Activated CD4-positive, CD25-positive, alpha-beta regulatory T cell treated with anti-CD3 and anti-CD28 coated beads, Interleukin-2, amount 50 U/mL, for 24 hours (primary cell): ENCODE measurements at regions not wholly inside any gene's neighbourhood (a gene's known extent, or its start where the extent isn't known, plus 50 kb on each side); places are given as distances from the start of the nearest gene placed in this dataset.

ENCODE experiments used
- ATAC-seq, 2 donors: fragments of 150-1000 bp; cut with Tn5 transposase; one replicate each; pipeline ENCODE4 v1.10.0; 2021; ENCODE audit warnings: mild to moderate bottlenecking in 1 of 2, moderate library complexity in 1 of 2

DNA sequence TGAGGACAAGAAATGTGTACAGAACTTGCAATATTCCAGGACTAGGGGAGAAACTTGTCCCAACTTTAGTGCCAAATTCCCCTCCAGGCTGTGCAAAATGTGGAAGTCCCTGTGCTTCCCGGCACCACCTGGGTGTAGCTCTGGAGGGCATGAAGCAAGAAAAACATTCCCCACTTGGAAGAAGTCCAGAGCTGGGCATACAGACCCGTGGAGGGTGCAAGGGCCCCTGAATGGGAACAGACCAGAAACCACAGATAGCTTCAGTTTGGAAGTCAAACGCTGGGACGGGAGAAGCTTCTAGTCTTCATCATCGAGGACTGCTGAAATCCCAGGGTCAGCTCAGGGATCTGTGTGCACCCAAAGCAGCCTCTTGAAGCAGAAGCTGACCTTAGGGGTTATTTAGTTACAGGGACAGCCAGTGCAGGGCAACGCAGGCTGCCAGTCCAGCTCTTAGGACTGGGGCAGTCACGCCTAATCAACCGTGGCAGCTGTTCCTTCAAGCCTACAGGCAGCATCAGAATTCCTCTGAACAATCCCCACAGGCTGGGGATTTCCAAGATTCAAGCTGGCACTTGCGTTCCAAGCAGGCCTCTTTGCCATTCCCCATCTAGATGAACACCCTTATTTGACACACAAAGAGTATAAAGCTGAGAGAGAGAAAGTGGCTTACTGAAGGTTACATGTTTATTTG lies 269.4 kb downstream of the LOXHD1 start:
- no peak for ATAC-seq

DNA sequence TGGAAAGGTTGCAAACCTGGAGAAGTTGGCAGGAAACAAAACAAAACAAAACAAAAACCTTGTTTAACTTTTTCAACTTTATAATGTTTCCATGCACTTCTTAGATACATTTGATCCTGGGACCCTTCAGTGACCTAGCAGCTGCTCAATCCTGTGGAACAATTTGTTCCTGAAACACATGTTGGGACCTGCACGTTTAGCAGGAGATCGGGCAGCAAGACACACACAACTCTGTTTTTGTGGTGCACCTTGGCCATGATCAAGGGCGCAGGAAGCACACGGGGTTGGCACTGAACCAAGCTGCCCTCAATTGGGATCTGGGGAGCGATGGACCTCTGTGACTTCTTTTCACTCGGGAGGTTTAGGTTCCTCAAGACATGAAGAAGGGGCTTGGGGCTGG lies 268.7 kb downstream of the LOXHD1 start:
- no peak for ATAC-seq

DNA sequence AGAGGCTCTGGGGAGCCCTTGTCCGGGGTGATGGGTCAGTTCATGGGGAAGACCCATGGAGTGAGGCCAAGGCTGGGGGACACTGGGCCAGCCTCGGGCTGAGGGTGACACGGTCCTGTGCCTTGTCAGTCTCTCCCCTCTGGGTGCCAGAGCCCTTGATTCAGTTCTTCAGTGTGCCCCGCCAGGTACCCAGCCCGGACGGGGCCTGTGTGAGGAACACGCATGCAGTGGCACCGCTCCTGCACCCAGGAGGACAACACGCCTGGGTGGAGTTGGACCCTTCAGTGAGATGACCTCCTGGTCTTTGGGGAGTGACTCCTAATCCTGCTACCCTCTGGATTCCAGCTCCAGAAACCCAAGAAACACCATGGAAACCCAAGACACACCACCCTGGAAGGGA lies 264.4 kb downstream of the LOXHD1 start:
- no peak for ATAC-seq

DNA sequence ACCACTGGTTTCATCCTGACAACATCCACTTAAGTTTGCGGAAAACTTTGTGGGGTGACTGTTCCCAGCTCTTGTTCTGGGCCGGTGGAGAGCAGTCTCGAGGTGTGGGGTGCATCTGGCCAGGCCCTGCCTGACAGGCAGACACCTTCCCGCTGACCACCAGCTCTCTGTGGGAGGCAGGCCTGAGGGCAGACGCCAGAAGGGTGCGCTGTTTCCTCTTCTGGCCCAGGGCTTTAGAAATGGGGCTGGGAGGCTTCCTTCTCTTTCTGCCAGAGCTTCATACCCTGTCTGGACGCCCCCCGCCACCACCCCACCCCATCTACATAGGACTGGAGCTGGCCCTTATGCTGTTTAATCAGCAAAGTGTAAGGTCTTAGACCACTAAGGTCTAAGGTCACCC lies 263.8 kb downstream of the LOXHD1 start:
- ATAC-seq = no peak

DNA sequence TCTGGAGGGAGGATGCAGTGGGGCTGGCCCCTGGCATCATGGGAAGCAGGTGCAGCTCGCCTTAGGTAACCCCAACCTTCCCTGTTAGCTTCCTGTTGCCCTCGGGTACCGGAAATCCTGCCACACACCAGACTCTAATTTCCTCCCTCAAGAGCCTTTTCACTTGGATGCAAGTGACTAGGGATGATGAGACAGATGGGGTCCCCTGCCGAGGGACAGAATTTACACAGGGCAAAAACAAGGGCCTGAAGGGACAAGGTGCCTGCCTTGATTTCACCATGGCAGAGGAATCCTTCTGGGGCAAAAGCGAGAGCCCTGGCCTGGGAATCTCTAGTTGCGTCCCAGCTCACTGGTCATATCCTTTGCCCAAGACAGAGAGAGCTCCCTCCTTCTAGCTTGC lies 263.1 kb downstream of the LOXHD1 start:
- no peak for ATAC-seq

DNA sequence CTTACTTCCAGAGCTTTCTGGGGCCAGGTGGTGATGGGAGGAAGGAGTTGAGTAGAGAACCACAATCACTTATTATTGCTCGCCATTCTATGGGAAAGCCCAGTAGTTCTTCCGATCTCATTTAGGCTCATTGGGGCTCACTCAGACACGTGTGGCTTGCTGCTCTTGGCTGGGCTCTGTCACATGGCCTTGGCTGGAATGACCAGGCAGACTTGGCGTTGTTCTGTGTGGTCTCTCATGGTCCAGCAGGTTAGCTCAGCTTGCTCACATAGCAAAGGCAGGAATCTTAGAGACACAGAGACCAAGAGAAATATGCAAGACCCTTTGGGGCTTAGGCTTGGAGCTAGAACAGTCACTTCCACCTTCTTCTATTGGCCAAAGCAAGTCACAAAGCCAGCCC lies 261.2 kb downstream of the LOXHD1 start:
- no peak for ATAC-seq

DNA sequence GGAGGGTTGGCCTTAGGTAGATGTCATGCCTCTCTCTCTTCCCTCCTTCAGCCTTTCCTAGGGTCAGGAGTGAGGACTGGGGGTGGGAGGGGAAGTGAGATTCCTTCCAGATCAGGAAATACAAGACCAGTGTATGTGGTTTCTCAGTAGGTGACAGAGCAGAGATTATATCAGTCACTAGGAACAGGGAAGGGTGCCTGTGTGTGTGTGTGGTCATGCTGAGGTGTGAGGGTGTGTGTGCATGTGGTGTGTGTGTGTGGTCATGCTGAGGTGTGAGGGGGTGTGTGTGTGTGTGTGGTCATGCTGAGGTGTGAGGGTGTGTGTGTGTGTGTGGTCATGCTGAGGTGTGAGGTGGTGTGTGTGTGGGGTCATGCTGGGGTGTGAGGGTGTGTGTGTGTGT lies 259.8 kb downstream of the LOXHD1 start:
- ATAC-seq = no peak

DNA sequence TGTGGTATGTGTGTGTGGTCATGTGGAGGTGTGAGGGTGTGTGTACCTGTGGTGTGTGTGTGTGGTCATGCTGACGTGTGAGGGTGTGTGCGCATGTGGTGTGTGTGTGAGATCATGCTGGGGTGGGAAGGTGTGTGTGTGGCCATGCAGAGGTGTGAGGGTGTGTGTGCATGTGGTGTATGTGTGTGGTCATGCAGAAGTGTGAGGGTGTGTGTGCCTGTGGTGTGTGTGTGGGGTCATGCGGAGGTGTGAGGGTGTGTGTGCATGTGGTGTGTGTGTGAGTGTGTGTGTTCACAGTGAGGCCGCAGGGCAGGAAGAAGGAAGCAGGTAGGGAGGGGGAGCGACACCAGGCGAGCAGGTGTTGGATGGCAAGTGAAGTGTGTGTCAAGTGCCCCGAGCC lies 259.0 kb downstream of the LOXHD1 start:
- ATAC-seq = no peak

DNA sequence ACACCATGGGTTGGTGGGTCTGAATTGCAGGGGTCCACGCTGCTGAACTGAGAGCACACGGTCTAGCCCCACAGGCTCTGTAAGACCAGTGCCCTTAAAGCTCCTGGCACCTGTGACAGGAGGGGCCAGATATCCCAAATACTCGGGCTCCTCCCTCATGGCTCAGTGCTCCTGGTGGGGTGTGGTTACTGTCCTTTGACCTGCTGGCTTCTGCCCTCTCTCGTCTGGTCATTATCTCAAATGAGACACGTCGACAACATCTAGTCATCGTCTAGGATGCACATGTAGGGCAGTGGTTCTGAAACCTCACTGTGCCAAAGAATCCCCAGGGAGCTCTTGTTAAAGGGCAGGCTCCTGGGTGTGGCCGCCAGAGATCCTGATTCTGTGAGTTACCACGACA lies 258.4 kb downstream of the LOXHD1 start:
- ATAC-seq = no peak

DNA sequence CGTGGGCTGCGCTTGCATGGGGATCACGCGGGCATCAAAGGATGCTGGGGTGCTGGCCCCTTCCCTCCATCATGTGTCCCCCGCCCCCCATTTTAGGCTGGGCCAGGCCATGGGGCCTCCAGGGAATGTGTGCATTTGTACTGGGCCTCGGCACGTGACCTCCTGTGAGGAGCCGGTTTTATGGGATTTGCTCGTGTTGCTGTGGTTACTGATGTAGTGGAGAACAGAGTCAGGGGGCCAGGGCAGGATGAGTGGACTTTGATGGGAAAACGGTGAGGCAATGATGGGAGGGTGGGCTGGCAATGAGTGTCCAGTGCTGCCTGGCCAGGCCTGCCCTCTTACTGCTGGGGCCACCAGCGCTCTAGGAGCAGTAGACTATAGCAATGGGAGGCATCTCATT lies 257.7 kb downstream of the LOXHD1 start:
- no peak for ATAC-seq

DNA sequence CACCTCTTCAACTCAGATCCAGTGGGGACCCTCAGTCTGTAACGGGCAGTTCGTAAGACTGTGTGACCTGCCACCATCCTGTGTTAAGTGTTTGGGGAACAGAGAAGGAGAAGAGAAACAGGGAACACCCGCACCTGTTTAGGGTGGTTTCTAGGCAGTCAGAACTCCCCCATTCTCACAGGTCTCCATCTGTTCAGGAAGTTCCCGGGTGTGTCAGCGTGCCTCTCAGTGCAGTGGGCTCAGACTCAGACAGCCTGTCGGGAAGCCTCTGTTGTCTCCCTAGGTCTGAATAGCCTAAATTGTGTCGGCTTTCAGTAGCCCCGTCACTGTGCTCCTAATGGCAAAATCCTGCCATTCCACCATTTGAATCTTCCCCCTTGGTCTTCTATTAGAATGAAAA lies 256.6 kb downstream of the LOXHD1 start:
- no peak for ATAC-seq

DNA sequence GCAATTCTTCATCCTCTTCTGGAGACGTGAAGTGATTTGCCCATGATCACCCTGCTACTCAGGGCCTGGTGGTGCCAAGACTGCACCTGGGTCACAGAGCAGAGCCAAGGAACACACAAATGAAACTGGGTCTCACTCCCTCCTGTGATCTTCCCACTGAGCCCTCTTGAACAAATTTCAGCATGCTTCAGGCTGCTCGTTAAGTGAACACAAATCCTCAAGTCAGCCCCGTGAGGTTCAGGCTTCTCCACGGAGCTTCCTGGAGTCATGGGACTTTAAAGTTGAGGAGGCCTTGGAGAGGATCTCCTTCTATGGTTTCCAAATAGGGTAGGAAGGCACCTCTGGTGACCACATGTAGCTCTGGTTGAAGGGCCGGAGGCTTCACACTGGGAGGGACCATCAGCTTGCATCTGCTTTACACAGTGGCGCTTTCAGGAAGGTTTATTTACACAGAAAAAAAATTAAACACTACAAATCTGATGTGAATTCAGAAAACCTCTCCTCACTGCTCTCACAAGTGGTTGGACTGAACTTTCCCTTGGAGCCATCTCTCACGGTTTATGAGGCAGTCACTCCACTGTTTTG lies 255.4 kb downstream of the LOXHD1 start:
- no peak for ATAC-seq

DNA sequence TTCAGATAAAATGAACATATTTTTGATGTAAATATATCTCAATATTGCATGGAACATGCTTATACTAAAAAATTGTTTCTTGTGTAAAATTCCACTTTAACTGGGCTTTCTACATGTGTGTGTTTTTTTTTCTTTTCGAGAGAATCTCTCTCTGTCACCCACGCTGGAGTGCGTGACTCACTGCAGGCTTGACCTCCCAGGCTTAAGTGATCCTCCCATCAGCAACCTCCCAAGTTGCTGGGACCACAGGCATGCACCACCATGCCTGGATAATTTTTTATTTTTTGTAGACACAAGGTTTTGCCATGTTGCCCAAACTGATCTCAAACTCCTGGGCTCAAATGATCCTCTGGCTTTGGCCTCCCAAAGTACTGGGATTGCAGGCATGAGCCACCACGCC lies 254.6 kb downstream of the LOXHD1 start:
- ATAC-seq = no peak

DNA sequence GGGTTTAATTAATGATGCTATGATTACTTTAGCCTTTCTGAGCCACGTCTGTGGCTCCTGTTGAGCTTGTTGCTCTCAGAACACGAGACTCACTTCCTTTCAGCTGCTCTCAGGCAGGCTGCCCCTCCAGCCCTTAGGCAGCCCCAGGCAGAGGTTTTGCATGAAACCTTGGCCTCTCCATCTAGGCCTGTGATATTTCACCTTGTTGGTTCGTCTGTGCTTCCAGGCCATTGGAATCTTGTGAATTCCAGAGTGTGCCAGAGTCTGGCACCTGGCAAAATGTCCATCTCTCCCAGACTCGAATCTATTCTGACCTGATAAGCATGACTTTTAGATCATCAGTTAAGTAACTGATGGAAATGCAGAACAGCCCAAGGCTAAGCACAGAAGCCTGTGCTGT lies 254.1 kb downstream of the LOXHD1 start:
- no peak for ATAC-seq

DNA sequence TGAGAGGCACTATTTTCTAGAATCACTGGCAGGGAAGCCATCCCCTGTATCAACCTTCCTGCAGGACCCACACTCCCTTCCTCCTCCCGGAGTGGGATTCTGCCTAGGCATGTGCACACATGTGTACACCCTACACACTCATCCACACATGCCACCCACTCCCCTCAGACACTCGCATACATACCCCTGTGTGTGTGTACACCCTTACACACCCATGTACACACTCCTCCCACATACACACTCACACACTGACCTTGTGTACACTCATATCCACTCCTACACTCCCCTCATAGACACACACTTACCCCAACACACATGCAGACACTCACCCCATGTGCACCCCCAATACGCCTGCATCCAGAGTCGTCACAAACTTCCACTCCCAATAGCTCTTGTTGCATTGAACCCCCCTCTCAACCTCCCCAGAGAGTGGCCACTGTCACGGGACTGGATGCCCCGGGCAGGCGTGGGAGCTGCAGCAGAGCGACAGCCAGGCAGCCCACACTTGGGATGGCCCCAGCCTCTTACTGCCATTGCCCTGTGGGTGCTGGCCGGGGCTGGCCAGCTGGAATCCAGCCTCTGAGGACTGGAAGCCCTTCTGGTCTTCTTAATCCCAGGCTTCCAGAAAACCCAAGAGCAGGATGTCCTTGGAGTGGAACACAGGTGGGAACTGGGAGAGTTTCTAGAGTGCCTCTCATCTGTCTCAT lies 251.0 kb downstream of the LOXHD1 start:
- ATAC-seq = no peak

DNA sequence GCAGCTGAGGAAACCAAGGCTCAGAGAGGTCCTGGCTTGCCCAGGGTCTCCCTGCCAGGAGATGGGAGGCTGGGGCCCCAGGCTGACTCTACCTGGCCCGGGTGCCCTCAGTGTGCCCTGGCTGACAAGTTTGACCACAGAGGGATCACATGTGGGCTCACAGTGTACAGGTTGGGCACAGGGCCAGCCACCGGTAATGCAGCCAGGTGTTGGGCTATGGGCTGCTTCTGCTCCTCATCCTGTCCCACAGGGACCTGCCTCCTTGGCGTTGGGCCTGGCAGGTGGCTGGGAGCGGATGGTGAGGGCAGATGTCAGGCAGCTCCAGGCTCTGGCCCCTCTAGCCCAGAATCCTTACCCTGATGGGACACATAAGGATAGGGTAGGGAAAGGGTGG lies 250.5 kb downstream of the LOXHD1 start:
- no peak for ATAC-seq

DNA sequence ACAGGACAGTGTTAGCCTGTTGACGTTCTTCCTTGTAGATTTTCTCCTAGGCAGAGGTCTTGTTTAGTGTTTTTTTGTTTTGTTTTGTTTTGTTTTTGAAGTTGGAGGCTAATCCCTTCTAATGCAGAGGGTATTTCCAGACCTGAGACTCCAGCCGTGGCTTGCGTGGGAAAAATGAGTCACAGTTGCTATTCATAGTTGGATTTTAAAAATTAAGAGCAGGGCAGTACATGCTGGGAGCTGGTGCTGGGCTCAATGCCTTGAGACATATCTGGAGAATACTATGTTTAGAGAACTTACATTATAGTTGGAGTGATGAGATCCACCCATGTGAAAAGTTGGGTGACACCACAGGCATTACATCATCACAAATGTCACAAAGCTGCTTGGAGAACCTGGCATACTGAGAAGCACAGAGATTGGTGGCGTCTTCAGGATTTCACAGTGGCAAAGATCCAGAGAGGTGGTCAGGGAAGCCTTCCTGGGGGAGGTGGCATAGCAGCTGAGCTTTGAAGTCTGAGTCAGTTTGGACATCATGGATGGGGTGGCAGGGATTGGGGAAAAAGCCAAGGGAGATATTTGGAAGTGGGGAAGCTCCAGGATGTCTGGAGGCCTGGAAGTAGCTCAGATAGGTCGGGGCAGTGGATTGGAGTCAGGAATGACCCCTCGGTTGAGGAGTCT lies 249.4 kb downstream of the LOXHD1 start:
- ATAC-seq = no peak

DNA sequence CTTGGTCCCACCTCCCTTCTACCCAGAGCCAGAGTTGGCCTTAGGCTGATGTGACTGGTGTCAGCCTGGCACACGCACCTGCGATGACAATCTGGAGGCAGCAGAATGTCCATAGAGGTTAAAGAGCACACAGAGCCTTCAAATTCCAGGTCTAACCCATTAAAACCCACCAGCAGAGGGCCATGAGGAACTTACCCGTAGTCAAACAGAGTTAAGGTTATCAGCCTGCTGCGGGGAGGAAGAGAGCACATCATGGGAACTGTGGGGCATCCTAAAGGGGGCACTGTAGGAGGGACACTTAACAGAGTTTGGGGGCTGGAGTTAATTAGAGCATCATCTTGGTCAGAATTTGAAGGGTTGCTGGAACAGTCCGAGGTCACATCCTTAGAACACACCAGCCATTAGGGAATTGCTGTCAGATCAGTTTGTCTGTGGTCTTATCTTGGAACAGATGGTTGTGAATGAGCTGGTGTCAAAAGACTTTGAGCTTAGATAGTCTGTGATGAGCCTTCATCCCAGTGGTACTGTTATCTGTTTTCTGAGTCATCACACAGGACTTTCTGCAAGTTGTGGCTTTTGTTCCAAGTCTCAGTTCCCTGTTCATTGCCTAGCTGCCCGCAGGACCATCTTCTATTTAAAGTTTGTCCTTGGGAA lies 248.6 kb downstream of the LOXHD1 start:
- no peak for ATAC-seq

DNA sequence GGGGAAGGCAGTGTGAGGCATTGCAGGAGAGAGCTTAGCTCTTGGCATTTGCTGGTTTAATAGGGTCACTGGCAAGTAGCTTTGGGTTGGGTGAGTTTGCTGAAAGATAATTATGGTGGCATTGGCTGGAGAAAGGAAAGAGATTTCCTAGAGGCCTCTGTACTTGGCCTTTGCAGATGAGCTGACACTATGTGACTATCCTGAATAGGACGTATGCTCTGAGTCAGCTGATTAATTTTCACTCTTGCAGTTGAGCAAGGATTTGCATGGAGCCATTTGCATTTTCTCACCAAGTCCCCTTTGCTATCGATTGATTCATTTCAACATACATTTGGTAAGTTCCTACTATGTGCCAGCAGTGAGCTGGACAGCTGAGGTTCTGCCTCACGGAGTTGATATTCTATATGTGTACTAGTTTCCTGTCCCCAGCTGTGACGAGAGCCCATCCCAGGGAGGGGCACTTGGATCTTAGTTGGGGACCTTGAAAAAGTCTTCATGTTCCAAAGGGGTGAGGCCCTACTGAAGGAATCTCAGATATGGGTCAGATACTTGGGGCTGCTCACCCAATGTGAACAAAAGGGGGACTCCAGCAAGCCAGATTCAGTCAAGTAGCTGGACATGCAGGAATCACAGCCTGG lies 245.7 kb downstream of the LOXHD1 start:
- no peak for ATAC-seq

DNA sequence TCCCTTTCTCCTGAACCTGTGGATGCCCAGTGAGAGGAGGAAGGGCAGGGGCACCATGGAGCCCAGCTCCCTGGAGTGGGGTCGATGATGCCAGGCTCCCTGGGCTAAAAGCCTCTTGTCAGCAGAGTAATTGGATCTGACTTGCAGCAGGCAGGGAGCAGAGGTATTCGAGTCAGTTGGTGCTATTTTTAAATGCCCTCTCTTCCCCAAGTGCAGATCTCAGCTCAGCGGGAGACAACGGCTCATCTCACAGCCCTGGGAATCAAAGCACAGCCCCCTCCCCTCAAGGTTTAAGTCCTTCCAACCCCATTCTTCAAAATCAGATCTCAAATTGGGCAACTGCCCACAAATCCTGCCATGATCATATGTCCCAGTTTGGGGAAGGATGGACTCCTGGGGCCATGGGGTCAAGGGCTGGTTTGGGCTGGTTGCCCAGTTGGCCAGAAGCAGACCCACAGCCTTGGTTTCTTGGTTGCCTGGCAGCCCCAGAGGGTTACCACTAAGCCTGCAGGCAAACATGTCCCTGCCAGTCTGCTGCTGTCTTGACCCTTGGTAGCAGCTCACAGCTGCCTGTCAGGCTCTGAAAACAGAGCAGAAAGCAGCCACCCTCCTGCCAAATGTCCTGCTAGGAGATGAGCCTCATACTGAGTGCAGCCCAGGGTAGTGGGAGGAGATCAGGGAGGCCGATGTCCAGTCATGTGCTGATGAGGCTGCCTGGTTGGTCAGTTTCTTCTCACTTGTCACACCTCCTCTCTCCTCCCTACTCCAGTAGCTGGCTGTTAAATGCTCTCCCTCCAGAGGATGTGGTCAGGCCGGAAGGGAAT lies 244.9 kb downstream of the LOXHD1 start:
- no peak for ATAC-seq

DNA sequence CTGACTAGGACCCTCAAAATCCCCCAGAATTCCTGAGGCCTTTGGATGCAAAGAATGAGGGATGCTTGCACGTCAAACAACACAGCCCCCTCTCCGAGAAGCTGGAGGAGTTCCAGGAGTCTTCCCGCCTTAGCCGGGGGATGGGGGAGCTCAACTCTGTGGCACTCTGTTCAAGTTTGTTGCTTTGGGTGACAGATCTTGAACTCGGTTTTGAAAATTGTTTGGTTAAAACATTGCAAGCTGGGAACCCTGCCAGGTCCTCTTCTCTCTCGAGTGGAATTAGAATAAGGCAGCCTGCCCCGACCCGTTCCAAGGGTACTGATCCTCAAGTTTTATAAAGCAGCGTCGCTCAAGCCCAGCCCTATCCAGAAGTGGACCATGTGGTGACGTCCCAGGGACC lies 244.1 kb downstream of the LOXHD1 start:
- ATAC-seq = no peak

DNA sequence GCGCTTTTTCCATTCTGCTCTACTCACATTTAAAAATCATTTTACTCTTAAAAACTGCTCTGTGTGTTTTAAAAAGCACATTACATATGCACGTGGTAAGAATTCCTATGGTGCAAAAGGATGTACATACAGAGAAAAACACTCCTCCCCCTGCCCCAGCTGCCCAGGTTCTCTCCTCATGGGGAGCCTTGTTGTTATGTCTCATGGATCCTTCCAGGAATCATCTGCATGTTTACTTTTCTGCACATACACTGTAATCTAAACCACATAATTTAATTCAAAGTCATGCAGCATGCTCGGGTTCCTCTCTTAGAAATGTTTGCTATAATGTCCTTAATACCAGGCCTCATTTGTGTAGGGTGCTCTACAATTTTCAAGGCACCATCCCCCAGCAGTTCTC lies 243.3 kb downstream of the LOXHD1 start:
- no peak for ATAC-seq
